ENCODE measurements at regions not wholly inside any gene's neighbourhood (a gene's known extent, or its start where the extent isn't known, plus 50 kb on each side); places are given as distances from the start of the nearest gene placed in this dataset.

DNA sequence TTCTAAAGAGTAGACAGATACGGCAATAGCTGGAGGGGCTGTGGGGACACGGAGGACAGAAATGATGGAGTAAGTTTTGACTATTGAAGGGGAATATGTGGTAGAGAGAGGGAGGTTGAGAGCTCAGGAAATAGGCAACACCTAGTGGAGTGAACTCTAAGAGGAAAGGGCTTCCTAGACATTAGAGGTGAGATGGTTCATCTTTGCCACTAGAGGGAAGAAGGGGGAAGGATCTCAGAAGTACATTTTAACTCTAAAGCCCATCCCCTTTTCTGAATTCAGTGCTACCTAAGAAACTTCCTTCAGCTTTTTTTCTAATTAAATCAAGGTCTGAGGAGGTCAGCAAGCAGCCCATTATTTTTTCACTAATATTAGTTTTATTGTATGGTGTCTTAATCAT lies 689.4 kb upstream of the MAP3K7 start:
- Mint-ChIP-seq H3K4me3 (no peak overlapping the region), H3K36me3 (no peaks in the 10 kb centered on the region), H3K27ac (no peak overlapping the region), H3K27me3 (no peaks in the 10 kb centered on the region), H3K9me3 (peaks cover 3 to 4% of the 10 kb centered on the region in 2 donors), H3K4me1 (no peaks in the 10 kb centered on the region)
- ATAC-seq (replicated peaks) (peak; percentile 29 to 51), DNase-seq (no peak)

DNA sequence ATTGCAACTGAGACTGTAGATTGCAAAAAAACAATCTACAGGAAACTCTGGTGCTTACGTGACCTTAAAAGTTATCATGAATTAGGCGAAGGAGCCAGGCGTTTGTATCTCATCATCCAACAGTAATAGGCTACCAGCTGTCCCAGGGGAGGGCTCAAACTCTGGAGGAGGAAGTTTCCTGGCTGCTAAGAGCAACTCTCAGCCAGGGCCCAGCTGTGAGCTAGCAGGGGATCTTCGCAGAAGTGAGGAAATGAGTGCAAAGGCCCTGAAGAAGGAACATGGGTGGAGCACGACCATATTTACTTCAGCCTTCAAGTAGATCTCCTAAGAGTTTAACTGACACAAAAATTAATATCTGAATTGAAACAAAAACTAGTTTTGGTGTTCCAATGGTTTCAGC lies 686.9 kb upstream of the MAP3K7 start:
- Mint-ChIP-seq H3K4me1 (no peaks in the 10 kb centered on the region), H3K4me3 (no peak overlapping the region), H3K9me3 (peaks cover 6 to 9% of the 10 kb centered on the region in 2 donors), H3K27ac (no peak overlapping the region), H3K36me3 (no peaks in the 10 kb centered on the region), H3K27me3 (no peaks in the 10 kb centered on the region)
- no peak for DNase-seq
- ATAC-seq (replicated peaks), result no peak

DNA sequence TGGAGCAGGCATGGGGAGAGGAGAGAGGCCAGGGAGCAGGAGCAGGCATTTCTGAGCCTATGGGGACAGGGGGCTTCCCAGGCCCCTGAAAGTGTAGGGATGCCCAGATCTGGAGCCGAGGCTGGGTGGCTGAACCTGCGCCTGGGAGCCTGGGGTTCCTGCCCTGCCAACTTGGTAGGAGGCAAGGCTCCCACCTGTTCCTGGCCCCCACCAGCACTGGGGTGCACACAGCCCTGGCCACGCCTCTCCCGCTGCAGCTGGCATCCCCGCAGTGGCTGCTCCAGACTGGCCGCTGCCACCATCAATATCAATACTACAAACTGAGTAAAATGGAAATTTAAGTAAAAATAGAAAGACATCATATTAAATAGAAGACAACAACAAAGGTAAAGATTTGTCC lies 684.9 kb upstream of the MAP3K7 start:
- no peak overlapping the region for H3K27ac Mint-ChIP-seq
- no peaks in the 10 kb centered on the region for H3K4me1 Mint-ChIP-seq
- H3K27me3 Mint-ChIP-seq, result no peaks in the 10 kb centered on the region
- H3K36me3 Mint-ChIP-seq, result no peaks in the 10 kb centered on the region
- no peak overlapping the region for H3K4me3 Mint-ChIP-seq
- ATAC-seq (replicated peaks) (no peak), DNase-seq (no peak)
- peaks cover 6% of the 10 kb centered on the region in 2 donors for H3K9me3 Mint-ChIP-seq

DNA sequence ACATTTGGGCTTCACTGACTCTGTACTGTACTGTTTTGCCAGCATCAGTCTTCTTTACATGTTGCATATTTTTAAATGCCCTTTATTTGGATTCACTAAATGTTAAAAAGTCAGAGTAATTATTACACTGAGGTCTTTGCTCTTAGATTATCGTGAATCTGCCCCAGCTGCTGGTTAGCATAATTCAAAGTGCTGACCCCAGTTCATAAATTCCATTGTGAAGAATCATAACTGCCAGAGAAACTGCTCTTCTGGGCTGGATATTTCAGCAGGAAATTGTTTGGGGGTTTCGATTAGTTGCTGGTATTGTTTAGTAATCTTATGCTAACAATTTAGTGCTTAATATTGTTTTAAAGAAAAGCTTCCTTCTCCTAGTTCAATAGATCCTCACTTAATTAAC lies 682.1 kb upstream of the MAP3K7 start:
- DNase-seq, result no peak
- Mint-ChIP-seq H3K27ac (no peak overlapping the region), H3K4me3 (no peak overlapping the region), H3K36me3 (no peaks in the 10 kb centered on the region), H3K9me3 (peaks cover 6% of the 10 kb centered on the region in 2 donors), H3K4me1 (no peaks in the 10 kb centered on the region), H3K27me3 (no peaks in the 10 kb centered on the region)
- no peak for ATAC-seq (replicated peaks)

DNA sequence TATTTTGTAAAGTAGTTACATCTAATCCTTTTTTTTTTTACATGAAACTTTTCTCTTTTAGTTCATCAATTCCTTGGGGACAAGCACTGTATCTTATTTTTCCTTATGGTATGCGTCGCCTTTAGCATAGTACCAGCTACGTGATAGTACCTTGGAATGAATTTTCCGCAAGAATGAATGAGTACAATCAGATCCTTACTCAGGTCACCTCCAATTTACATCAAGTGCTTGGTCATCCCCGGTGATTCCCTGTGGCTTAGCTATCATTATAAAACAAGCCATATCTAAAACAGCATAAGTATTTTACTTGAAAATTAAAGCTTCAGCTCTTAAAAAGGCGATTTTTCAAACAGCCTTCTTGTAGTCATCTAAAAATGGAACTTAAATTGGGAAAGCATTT lies 680.4 kb upstream of the MAP3K7 start:
- H3K36me3 Mint-ChIP-seq, result no peaks in the 10 kb centered on the region
- DNase-seq (no peak), ATAC-seq (replicated peaks) (no peak)
- peaks cover 6% of the 10 kb centered on the region in 2 donors for H3K9me3 Mint-ChIP-seq
- no peak overlapping the region for H3K4me3 Mint-ChIP-seq
- H3K27me3 Mint-ChIP-seq, result no peaks in the 10 kb centered on the region
- H3K4me1 Mint-ChIP-seq, result no peaks in the 10 kb centered on the region
- no peak overlapping the region for H3K27ac Mint-ChIP-seq

DNA sequence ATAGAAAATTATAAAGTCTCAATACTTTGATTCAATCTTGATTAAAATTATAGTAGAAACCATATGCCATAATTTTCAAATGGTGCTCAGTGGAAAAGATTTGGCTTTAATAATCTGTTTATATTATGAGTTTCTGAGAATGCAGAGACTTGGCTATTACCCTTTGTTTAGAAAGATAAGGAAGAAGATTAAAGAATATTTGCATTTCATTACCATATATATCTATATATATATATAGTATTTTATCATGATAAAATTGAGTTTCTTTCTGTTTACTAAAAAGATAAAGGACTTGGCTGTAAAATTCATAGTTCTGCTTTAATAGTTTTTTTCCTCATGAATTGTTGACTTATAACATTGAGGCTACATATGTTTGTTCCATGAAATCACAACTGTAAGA lies 679.3 kb upstream of the MAP3K7 start:
- Mint-ChIP-seq H3K9me3 (peaks cover 4 to 6% of the 10 kb centered on the region in 2 donors), H3K36me3 (no peaks in the 10 kb centered on the region), H3K27ac (no peak overlapping the region), H3K27me3 (no peaks in the 10 kb centered on the region), H3K4me1 (no peaks in the 10 kb centered on the region), H3K4me3 (no peak overlapping the region)
- no peak for ATAC-seq (replicated peaks)
- DNase-seq, result no peak

DNA sequence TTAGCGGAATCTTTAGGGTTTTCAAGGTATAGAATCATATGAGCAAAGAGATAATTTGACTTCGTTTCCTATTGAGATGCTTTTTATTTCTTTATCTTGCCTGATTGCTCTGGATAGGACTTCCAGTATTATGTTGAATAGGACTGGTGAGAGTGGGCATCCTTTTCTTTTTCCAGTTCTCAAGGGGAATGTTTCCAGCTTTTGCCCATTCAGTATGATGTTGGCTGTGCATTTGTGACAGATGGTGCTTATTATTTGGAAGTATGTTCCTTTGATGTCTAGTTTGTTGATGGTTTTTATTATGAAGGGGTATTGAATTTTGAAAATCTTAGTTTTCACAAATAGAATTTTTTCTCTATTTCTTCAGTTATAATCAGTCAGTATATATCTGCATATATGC lies 656.6 kb upstream of the MAP3K7 start:
- Mint-ChIP-seq H3K27me3 (peaks cover 0 to 6% of the 10 kb centered on the region in 2 donors), H3K4me1 (peaks cover 0 to 6% of the 10 kb centered on the region in 2 donors), H3K36me3 (no peaks in the 10 kb centered on the region), H3K9me3 (peaks cover 0 to 3% of the 10 kb centered on the region in 2 donors), H3K4me3 (no peak overlapping the region), H3K27ac (no peak overlapping the region)
- DNase-seq, result no peak
- no peak for ATAC-seq (replicated peaks)

DNA sequence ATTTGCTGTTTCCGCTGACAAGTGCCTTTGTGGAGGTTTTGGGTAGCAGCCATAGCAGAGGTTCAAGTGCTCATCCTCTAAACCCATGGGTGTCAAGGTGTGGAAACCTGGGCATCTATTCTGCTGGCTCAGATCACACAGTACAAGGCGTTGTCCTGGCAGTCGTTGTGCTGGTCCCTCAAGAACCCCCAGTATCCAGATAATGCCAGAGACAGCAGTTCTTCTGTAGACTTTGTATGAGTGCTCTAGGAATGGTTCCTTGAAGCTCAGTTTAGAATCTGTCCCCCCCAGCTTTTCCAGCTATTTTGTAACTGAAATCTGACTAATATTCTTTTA lies 655.7 kb upstream of the MAP3K7 start:
- DNase-seq (no peak), ATAC-seq (replicated peaks) (no peak)
- Mint-ChIP-seq H3K4me1 (peaks cover 0 to 6% of the 10 kb centered on the region in 2 donors), H3K36me3 (no peaks in the 10 kb centered on the region), H3K4me3 (no peak overlapping the region), H3K27me3 (peaks cover 0 to 6% of the 10 kb centered on the region in 2 donors), H3K27ac (no peak overlapping the region), H3K9me3 (peaks cover 0 to 3% of the 10 kb centered on the region in 2 donors)

DNA sequence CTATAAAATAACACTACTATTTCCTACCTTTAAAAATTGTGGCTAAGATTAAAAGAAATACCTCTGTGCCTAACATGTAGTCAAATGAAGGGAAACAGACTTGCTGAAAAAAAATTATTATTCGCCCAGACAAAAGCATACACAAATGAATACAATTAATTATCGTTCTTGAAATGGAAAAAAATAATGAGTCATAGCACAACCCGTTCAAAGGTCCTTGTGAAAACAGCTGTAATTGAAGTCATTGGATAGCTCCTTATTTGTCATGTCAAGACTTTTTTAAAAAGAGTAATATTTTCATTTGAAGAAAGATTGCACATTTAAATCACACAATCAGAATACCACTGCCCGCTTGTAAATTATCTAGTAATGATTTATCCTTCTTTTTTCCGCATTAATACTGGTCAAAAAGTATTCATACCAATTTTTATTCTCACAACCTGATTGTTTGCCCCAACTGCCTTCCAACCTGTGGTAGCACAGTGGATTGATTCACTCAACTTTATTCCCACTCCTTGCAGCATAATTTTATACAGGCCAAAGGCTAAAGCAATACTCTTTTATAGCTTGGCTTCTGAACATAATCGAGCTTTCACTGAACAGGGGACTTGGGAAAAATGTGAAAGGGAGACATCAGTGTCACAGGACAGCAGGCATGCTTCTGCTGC lies 655.2 kb upstream of the MAP3K7 start:
- ATAC-seq (replicated peaks), result no peak
- Mint-ChIP-seq H3K36me3 (no peaks in the 10 kb centered on the region), H3K9me3 (peaks cover 0 to 3% of the 10 kb centered on the region in 2 donors), H3K27me3 (peaks cover 0 to 8% of the 10 kb centered on the region in 2 donors), H3K4me3 (no peak overlapping the region), H3K27ac (no peak overlapping the region), H3K4me1 (peaks cover 0 to 6% of the 10 kb centered on the region in 2 donors)
- DNase-seq, result no peak

DNA sequence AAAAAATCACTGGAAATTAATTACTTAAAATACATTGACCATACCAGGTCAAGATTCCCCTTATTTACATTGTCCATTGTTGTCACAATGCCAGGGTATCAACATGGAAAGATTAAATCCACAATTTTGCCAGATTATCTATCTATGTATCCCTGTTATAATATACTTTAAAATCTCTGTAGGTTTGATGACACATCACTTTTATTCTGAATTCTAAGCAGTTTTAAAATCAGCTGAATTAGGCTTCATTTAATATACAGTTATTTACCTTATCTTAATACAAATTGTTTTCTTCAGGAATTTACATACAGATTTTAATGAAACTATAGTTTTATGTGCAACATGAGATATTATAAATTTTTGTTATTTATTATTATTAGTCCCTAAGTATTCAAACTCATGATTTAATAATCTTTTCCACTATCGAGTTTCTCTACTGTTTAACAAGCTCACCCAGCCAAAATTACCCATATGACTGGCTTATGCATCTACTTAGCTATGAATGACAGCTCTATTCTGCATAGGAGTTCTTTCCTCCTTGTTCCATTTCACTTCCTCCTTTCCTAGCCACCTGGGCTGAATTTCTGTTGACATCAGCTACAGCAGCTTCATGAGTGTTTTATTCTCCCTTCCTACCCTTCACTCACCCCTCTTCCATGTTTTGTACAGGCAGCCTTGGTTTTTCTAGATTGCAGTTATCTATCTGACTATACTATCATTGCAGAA lies 654.2 kb upstream of the MAP3K7 start:
- peaks cover 0 to 3% of the 10 kb centered on the region in 2 donors for H3K9me3 Mint-ChIP-seq
- H3K4me1 Mint-ChIP-seq, result peaks cover 0 to 6% of the 10 kb centered on the region in 2 donors
- no peaks in the 10 kb centered on the region for H3K36me3 Mint-ChIP-seq
- no peak for DNase-seq
- no peak overlapping the region for H3K4me3 Mint-ChIP-seq
- H3K27me3 Mint-ChIP-seq, result peaks cover 0 to 11% of the 10 kb centered on the region in 2 donors
- no peak overlapping the region for H3K27ac Mint-ChIP-seq
- peak; percentile 53 to 63 for ATAC-seq (replicated peaks)

DNA sequence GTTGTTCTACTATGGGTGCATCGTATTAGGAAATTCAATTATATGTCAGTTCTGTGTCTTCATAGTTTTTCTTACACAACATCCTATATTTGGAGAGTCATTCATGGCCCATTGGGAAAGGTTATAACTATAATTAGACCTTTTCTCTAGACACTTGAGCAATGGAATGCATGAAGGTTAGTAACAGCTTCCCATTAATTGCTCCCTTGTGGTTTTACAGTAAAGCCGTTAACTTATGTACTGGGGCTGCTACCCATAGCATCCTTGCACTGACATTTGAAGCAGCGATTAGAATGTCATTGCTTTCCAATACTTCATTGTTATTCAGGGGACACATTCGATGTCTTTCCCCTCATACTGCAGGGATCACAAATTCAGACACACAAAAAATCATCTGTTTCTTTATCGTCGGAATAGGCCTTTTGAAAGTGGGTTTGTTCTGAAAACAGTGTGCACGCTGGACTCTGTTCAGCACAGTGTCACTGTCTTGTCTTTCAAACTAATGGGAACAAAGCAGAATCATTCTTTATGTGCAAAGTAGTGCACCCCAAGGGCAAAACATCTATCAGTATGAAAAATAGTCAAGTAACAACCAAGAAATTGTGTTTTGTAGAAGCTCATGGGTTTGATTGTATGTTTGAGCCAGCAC lies 634.3 kb upstream of the MAP3K7 start:
- Mint-ChIP-seq H3K36me3 (no peaks in the 10 kb centered on the region), H3K4me1 (no peaks in the 10 kb centered on the region), H3K27me3 (no peaks in the 10 kb centered on the region), H3K4me3 (no peak overlapping the region), H3K27ac (no peak overlapping the region), H3K9me3 (no peaks in the 10 kb centered on the region)
- ATAC-seq (replicated peaks) (no peak), DNase-seq (no peak)

DNA sequence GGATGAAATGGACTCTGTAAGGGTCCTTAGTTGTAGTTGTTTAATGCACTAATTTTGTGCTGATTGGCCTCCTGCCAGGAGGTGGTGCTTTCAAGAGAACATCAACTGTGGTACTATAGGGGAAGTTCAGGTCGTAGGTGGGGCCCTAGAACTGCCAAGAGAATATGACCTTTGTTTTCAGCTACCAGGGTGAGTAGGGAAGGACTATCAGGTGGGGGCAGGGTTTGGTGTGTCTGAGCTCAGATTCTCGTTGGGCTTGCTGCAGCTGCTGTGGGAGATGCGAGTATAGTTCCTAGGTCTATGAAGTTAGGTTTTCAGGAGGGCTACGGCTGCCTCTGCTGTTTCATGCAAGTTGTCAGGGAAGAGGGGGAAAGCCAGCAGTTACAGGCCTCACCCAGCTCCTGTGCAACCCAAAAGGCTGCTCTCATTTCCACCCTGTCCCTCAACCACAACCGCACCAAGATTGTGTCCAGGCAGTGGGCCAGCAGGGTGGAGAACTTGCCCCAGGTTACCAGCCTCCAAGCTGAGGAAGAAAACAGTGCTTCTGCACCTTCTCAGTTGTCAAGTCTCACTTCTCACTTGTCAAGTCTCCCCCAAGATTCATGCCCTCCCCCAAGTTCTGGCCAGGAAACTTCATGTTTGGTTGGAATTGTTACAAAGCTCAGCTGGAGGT lies 626.5 kb upstream of the MAP3K7 start:
- Mint-ChIP-seq H3K9me3 (peaks cover 9 to 18% of the 10 kb centered on the region in 2 donors), H3K27me3 (no peaks in the 10 kb centered on the region), H3K27ac (no peak overlapping the region), H3K36me3 (no peaks in the 10 kb centered on the region), H3K4me1 (no peaks in the 10 kb centered on the region), H3K4me3 (no peak overlapping the region)
- no peak for ATAC-seq (replicated peaks)
- DNase-seq, result no peak

DNA sequence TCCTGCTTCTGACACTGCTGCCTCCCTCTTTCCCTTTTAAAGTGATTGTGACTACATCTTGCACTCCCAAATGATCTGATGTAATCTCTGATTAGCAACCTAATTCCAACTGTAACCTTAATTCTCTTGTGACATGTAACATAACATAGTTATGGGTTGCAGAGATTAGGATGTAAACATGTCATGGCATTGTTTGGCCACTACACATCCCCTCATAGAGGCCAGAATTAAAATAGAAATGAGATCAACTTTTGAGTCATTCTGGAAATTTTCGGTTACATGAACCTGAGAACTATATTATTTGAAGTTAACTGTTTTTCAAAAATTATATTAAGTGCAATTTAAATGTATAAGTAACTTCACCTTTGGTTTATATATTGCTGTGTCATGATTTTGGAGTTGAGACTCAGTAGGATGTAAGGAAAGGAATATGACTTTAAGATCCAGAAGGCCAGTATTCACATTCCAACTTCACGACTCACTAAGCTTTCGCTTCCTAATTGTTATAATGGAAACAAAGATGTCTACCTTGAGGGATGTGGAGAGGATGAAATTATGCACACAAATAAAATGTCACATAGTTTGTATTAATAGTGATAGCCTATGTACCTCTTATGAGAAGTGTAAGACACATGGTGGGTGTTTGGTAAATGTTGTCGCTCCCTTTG lies 611.9 kb upstream of the MAP3K7 start:
- Mint-ChIP-seq H3K36me3 (no peaks in the 10 kb centered on the region), H3K4me3 (no peak overlapping the region), H3K4me1 (no peaks in the 10 kb centered on the region), H3K27ac (no peak overlapping the region), H3K9me3 (no peaks in the 10 kb centered on the region), H3K27me3 (no peaks in the 10 kb centered on the region)
- ATAC-seq (replicated peaks) (no peak), DNase-seq (no peak)

DNA sequence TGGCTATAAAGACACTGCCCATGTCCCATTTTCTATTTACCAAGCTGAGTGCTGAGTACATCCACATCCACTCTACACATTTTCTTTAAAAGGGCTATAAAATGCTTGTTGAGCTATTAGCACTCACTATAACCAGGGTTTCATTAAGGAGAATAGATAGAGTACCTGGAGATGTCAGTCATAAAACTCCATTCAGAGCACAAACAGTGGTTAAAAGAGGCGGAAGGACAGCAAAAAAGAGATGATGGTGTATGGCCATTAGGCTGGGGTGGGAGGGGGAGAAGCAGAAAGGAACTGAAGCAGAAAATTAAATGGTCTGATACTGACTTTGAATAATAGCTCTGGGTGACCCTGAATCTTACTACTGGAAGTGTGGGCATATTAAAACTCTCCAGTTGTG lies 609.9 kb upstream of the MAP3K7 start:
- Mint-ChIP-seq H3K27me3 (no peaks in the 10 kb centered on the region), H3K4me3 (no peak overlapping the region), H3K36me3 (no peaks in the 10 kb centered on the region), H3K9me3 (no peaks in the 10 kb centered on the region), H3K4me1 (no peaks in the 10 kb centered on the region), H3K27ac (no peak overlapping the region)
- DNase-seq (no peak), ATAC-seq (replicated peaks) (no peak)
